NCI-H2081 treated with DMSO at 0.1 percent for 48 hours (cell line): ENCODE measurements at regions not wholly inside any gene's neighbourhood (a gene's known extent, or its start where the extent isn't known, plus 50 kb on each side); places are given as distances from the start of the nearest gene placed in this dataset.

Experiments used
- DNase-seq: peaks from one replicate; lab custom pipeline; 2025; lab: John Stamatoyannopoulos, UW

- no peak for DNase-seq
These were observed 229.0 kb upstream of the ZC3H12C start for GRCh38 chr11:109864151-109864661.

- no peak for DNase-seq
These were observed 228.2 kb upstream of the ZC3H12C start for GRCh38 chr11:109864834-109865547.

GRCh38 chr11:109865548-109866186 lies 227.5 kb upstream of the ZC3H12C start:
- DNase-seq, result peak; percentile 35

- DNase-seq, result no peak
These were observed 225.4 kb upstream of the ZC3H12C start for GRCh38 chr11:109867784-109868183.

DNA sequence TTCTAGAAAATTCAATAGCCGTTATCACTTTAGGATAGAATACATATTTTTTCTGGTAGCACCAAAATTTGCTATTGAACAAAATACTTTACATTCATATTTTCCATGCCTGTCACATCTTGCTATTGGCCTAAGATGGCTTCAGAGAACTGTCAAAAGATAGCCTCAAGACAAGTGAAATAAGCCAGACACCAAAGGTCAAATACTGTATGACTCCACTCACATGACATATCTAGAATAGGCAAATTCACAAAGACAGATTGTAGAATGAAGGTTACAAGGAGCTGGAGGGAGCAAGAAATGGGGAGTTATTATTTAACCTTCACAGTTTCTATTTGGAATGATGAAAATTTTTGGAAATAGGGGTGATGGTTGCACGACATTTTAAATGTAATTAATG lies 223.7 kb upstream of the ZC3H12C start:
- no peak for DNase-seq

DNA sequence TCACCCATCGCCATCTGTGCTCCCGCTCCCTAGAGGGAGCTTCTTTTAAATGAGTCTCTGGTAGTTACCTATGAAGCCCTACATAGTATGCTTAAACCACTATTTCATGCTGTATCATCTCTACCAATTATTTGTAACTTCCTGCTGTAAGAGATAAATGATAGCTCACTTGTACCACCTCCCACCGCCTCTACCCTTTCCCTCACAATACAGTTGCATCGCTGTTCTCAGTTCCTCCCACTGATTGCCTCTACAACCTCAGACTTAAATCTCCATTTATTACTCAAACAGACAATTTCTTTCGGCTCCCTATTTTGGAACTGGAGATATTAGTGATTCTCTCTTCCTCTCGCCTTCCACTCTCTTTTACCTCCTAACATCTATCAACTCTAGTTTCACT lies 222.9 kb upstream of the ZC3H12C start:
- no peak for DNase-seq

DNA sequence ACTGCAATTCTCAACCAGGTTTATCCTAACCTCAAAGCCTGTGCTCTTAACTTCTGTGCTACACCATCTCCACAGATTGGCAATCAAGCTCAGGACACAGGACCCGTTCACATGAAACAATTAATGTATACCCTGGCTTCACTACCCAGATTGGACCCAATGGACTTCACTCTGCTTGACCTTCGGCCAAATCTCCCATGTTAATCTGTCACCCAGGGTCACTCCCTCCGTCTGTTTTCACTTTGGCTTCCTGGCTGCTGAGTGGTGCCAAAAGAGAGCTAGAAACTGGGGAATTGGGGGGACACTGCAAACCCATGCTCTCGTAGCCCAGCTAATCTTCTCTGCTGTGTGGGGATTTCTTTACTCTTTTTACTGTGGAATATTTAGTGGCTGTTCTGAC lies 216.1 kb upstream of the ZC3H12C start:
- no peak for DNase-seq

DNA sequence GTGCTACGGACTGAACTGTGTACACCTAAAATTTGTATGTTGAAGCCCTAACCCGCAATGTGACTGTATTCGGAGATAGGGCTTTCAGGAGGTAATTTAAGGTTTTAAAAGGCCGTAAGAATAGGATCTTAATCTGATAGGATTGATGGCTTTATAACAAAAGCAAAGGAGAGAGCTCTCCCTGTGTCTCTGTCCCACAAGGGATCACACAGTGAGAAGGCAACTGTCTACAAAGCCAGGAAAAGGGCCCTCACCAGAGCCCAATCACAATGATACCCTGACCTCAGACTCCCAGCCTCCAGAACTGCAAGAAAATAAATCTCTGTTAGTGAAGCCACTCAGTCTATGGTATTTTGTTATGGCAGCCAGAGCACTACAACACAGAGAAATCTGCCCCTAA lies 208.7 kb upstream of the ZC3H12C start:
- DNase-seq, result no peak

DNA sequence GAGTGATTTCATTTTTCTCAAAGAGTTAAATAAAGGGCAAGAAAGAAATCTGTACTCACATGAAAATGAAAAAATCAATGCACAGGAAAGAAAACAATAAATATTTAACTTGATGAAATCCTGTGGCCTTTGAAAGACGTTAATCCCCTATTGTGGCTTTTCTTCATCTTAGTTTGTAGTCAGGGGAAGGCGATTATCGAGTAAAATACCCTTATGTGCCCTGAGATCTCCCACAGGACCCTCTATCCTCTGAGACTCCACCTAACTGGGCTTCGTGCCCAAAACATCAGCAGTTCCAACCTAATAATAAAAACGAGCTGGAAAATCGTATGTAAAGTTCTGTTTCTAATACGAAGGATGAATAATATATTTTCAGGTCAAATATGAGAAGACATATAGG lies 208.2 kb upstream of the ZC3H12C start:
- DNase-seq, result no peak

GRCh38 chr11:109892321-109892794 lies 200.8 kb upstream of the ZC3H12C start:
- no peak for DNase-seq

- DNase-seq, result no peak
These were observed 198.9 kb upstream of the ZC3H12C start for GRCh38 chr11:109894242-109894641.

- DNase-seq, result no peak
These were observed 194.6 kb upstream of the ZC3H12C start for GRCh38 chr11:109898592-109898991.

DNA sequence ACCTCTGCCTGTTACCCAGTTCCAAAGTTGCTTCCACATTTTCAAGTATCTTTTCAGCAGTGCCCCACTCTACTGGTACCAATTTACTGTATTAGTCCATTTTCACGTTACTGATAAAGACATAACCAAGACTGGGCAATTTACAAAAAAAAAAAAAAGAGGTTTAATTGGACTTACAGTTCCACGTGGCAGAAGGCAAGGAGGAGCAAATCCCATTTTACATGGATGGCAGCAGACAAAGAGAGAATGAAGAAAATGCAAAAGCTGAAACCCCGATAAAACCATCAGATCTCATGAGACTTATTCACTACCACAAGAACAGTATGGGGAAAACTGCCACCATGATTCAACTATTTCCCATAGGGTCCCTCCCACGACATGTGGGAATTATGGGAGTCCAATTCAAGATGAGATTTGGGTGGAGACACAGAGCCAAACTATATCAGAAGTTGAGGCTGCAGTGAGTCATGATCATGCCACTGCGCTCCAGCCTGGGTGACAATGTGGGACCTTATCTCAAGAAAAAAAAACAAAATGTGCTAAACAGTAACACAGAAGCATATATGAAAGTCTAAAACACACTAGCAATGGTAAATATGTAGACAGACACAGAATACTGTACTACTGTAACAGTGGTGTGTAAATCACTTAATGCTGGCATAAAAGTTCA lies 190.3 kb upstream of the ZC3H12C start:
- DNase-seq, result no peak

- DNase-seq, result no peak
These were observed 181.7 kb upstream of the ZC3H12C start for GRCh38 chr11:109911488-109911887.

GRCh38 chr11:109914038-109914437 lies 179.2 kb upstream of the ZC3H12C start:
- DNase-seq, result no peak

- no peak for DNase-seq
These were observed 178.2 kb upstream of the ZC3H12C start for GRCh38 chr11:109914809-109915653.

GRCh38 chr11:109926941-109927340 lies 166.3 kb upstream of the ZC3H12C start:
- no peak for DNase-seq

DNA sequence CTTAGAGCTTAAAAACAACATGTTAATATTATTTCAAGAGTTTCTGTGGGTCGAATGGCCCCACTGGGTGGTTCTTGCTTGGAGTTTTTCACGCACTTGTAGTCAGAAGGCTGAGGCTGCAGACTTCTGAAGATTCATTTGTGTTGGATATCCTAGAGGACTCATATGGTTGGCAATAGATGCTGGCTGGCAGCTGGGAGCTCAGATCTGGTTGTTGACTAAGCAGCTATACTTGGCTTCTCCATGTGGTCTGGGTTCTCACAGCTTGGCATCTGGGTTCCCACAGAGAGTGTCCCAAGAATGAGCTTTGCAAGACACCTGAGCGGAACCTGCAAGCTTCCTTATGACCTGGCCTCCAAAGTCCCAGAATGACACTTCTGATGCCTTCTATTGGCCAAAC lies 163.9 kb upstream of the ZC3H12C start:
- no peak for DNase-seq

- no peak for DNase-seq
These were observed 160.1 kb upstream of the ZC3H12C start for GRCh38 chr11:109933126-109933525.

- no peak for DNase-seq
These were observed 159.0 kb upstream of the ZC3H12C start for GRCh38 chr11:109934151-109934550.

DNA sequence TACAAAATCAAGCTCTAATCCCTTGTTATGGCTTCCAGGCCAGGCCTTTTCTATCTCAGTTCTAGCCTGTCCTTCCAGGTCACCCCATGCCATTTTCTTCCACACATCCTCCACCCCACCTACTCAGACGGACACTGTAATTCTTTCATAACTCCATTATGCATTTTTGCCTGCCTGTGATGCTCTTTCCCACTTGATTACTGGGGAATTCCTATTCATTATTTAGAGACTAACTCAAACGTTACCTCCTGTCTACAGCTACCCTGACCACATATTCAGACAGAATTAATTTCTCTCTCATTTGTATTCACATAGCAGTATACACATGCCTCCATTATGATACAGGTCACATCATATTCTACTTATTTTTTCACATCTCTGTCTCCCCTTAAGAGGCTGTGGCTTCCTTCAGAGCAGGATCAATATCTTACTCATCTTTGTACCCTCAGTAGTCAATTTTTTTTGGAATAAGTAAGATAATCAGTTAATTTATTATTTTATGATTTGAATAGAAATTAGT lies 156.5 kb upstream of the ZC3H12C start:
- DNase-seq, result no peak

DNA sequence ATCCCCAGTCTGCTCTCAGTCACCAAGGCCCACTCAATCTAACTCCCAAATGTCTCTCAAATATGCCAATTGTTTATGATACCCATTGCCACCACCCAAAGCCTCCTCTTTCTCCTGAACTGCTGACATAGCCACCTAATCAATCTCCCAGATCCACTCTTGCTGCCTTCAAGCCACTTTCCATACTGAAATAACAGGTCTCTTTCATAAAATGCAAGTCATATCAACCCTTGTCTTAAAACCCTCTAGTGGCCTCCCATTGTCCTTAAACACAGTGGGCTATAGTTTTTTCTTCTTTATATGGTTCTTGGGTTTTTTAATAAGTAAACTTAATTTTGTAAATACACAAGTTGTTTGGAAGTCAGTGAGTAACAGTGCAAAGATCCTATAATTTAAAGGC lies 155.2 kb upstream of the ZC3H12C start:
- no peak for DNase-seq
